COLO668 (cell line): ENCODE measurements at regions not wholly inside any gene's neighbourhood (a gene's known extent, or its start where the extent isn't known, plus 50 kb on each side); places are given as distances from the start of the nearest gene placed in this dataset.
A peak's percentile ranks its signal among the peaks of the same experiment; 100 is the strongest.

Experiments
- DNase-seq: peaks from one replicate; lab custom pipeline; 2025; ENCODE audit not compliant: unreplicated experiment; lab: John Stamatoyannopoulos, UW

GRCh38 chr20:50388733-50389437 is 121.3 kb upstream of the PTPN1 start:
- no peak for DNase-seq

DNA sequence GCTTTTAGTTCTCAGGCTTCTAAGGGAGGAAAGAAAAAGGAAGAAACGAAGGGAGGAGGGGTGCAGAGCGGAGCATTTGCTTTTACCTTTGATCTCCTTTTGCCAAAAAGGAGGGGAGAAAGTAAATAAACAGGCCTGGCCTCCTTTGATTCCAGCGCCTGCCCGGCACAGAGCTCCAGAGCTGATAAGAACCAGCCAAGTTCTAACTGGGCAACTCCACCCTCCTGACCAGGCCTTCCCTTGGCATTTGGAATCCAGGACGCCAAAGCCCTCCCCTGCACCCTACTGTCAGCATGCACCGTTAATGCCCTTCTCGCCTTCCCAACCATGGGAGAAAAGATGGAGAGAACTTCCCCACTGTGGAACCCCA is 120.8 kb upstream of the PTPN1 start:
- DNase-seq: no peak

DNA sequence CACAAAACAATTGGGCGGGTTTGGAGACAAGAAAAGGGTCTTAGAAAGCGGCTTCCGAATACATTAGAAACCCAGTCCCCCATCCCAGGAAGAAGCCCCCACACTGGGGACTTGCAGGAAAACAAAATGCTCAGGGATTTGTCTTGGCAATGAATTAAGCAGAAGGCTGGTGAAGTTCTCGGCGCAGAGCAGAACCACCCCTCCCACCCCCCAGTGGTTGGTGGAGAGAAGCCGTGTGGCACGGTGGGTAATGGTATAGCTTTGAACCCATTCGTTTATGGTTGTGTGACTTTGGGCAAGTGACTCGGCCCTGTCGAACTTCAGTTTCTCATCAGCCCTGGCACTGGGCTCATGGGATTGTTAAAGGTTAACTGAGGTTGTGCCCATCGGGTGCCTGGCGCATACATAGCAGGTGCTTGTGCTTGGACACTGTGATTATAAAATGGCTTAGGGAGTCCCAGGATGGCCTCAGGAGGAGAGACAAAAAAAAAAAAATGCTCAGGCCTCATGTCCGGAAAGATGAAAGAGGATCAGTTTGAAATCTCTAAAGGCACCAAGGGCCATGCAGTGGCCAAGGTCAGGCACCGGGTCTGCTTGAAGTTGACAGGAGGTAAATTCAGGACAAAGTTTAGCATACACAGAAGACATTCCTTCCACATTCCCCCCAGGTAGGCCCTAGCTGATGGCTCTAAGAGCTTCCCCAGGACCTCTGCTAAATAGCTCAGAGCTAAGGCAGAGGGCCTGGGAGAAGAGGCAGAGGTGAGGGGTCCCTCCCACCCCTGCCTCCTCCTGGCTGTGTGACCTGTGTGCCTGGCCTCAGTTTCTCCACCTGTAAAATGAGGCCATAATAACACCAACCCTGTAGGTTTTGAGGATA is 120.1 kb upstream of the PTPN1 start:
- no peak for DNase-seq

DNA sequence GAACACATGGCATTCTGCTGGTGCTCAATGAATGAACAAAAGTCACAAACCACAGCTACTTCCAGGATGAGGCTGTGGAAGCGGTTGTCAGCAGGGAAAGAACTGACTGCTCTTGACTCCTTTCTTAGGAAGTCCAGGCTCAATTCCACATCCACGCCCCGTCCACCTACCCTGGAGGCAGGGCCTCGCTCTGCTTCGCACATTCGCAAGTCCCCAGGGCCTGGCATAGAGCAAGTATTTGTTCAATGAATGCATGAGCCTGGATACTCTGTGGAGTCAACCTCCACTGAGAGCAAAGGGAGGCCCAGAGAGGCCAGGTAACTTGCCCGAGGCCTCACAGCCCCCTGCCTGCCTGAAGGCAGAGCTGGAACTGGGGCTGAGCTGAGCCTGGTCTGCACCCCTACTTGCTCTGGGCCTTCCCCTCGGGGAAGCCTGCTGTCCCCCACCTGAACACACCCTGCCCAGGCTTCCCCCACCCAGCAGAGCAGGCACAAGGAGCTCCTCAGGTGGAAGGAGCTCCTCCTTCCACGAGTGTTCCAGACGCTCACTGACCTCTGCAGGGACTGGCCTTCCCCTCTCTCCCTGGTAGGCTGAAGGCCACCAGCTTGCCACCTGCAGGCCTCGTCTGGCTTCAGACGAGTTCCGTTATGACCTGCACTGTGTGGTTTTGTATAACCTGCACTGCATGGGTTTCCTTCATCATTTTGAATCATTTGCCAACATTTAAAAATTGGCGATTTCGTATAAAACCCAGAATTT is 119.3 kb upstream of the PTPN1 start:
- DNase-seq: no peak

- no peak for DNase-seq
Measured at GRCh38 chr20:50391444-50392137, 118.6 kb upstream of the PTPN1 start.

- no peak for DNase-seq
Measured at GRCh38 chr20:50392138-50392866, 117.9 kb upstream of the PTPN1 start.

DNA sequence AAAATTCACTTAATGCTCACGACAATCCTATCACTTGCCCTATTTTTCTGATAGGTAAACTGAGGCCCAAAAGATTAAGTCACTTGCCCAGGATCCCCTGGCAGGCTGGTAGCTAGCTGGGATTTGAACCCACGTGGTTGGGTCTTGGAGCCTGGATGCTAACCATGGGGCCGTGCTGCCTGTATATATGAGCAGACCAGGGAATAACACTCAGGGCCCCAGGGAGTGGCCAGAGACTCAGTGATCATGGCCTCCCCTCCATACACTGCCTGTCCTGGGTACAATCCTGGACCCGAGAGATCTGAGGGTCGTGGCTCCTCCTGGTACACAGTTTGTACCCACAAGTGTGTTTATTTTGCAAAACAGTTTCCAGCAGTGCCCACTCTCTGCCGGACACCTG is 116.9 kb upstream of the PTPN1 start:
- no peak for DNase-seq

DNA sequence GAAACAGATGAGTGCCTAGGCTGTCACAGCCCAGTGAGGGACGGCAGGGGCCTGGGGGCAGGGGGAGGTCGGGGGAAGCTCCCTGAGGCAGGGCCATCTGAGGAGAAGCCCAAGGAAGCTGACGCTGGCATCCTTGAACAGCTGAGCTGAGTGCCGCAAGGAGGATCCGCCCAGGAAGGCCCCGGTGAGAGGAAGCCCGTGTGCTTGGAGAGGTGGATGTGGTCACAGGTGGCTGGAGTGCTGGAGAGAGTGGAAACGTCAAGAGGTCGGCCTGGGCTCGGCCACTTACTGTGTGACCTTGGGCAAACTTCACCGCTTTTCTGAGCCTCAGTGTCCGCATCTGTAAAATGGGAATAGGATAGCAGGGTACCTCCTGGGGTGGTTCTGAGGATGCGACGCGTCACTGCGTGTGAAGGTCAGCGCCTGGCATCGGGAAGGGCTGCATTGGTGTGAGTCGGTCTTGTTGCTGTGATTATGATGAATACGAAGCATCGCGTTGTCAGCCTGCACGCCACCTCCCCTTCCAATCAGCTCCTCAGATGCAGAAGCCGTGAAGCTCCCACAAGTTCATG is 116.1 kb upstream of the PTPN1 start:
- no peak for DNase-seq

- DNase-seq: no peak
Measured at GRCh38 chr20:50394569-50394968, 115.6 kb upstream of the PTPN1 start.

GRCh38 chr20:50395251-50395729 is 114.9 kb upstream of the PTPN1 start:
- DNase-seq: no peak

DNA sequence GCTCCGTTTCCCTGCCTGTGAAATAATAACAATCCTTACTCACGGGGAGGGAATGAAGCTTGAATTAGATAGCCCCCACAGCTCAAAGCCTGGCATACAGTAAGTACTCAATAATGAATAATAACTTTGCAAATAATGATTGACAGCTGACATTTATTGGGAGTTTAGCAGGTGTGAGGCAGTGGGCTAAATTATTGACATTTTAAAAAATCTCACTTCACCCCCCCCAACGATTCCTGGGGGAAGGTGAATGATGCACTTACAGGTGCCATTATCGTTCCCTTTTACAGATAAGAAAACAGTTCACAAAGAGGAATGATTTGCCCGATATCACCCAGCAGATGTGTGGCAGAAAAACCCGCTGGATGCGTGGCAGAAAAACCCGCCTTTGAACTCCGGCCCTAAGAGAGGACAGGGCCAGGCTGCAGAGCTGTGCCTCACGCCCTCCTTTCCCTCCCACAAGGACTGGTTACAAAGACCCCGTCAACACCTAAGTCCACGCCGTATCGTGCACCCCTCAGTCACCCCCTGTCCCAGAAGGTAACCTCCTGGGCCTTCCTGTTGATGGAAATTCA is 114.2 kb upstream of the PTPN1 start:
- DNase-seq: no peak

DNA sequence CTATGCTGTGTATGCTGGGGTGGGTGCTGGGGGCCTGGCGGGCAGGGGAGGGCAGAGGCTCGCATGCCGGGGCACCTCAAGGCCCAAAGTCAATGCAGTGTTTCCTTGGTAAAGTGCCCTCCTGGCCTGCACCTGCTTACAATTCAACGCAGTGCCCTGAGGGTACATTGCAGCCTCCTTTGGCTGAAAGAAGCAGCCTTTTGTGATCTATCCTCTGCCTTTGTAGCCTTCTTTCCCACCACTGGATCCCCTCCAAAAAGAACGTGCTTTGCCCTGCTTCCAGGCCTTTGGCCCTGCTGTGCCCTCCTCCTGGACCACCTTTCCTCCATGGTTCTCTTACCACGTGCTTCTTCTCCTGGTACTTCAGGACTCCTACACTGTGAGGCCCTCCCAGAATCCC is 113.6 kb upstream of the PTPN1 start:
- DNase-seq: no peak

- DNase-seq: no peak
Measured at GRCh38 chr20:50397058-50397457, 113.1 kb upstream of the PTPN1 start.

- no peak for DNase-seq
Measured at GRCh38 chr20:50398064-50398463, 112.1 kb upstream of the PTPN1 start.

DNA sequence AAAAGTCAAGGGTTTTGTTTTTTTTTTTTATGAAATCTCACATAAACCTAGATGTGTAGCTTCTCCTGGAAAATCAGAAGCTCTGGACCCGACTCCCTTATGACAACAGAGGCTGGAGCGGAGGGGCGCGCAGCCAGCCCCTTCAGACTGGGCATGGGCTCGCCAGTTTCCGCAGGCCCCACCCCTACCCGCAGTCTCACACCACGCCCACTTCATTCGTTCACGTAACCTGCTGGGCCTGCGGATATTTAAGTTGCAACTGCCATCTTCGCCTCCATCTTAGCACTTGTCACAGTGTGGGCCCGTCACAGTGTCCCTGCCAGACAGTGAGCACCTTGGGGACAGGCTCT is 111.7 kb upstream of the PTPN1 start:
- DNase-seq: no peak

DNA sequence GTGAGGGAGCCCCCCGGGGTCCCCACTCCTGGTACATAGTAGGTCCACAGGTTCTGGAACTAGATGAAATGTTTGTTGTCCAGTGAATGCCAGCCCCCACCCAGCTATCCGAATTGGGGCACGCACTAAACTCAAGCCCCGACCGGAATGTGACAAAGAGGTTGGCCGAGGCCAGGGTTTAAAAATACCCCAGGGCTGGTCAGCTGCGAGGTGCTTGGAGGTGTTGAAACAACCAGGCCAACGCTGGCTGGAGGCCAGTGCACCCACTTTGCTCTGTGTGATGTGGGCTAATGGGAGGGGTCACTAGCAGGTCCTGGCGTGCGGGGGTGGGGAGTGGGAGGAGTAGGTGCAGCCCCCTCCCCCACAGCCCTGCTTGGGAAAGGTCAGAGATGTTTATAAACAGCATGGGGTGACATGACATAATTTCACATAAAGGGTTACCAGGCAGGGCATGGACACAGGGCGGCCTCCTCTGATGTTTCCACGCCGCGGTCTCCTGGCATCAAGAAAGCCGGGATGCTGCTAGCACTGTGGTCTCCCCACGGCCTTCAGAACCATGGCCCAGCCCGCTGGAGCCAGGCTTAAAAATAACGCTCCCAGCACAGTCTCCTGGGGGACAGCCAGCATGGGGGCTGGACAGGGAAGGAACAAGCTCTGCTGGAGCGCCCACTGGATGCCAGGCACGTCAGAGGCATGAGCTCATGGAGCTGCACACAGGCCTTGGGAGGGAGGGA is 111.2 kb upstream of the PTPN1 start:
- no peak for DNase-seq

DNA sequence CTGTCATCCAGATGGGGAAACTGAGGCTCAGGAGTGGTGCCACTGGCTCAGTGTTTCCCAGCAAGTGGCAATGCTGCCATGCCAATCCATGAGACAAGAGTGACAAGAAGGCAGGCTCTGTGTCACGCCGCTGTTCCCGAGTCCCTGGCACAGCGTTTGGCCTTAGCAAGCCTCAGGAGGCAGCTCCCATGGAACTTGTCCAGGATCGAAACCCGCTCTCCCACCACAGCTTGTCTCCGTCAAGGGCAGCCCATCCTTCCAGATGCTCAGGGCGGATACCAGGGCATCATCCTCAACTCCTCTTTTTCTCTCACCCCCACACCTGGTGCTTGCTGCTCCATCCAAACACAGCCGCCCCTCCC is 110.6 kb upstream of the PTPN1 start:
- no peak for DNase-seq

DNA sequence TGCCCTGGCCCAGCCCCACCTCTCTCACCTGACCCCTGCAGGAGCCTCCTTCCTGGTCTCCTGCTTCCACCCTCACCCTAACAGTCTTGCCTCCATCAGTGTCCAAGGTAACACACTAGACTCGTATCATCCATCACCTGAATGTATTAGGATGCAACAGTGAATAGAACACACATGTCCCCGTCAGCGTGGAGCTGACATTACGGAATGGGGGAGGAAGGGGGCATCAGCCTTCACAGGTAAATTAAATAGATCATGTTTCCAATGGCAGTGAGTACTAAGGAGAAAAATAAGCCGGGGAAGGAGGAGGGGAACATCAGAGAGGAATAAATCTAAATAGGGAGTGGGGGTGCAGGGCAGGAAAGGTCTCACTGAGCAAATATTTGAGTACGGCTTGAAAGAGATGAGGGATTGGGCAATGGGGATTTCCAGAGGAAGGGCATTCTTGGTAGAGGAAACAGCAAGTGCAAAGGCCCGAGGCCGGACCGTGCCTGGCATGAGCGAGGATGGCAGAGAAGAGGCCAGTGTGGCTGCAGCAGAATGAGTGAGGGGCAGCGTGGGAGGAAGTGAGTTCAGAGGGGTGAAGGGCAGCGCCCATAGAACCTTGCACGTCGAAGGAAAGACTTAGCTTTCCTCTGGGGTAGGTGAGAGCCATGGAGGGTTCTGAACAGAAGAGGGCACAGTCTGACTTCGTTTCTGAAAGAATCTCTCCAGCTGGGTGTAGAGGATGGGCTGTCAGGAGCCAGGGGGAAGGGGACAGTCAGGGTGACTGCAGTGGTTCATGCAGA is 110.1 kb upstream of the PTPN1 start:
- peak; percentile 73 for DNase-seq
